ENCODE measurements at regions not wholly inside any gene's neighbourhood (a gene's known extent, or its start where the extent isn't known, plus 50 kb on each side); places are given as distances from the start of the nearest gene placed in this dataset.
"Not testable (repeated sequence)": the region's sequence is repeated elsewhere in the genome, so short reads cannot be mapped to it uniquely, and the experiment has no call there.

- DNase-seq (ENCODE audit: low read depth in 2 of 2): no peak
These were observed 138.6 kb downstream of the B3GNT2 start for GRCh38 chr2:62334440-62335058.

GRCh38 chr2:62334009-62334408, 138.1 kb downstream of the B3GNT2 start:
- no peak for DNase-seq (ENCODE audit: low read depth in 2 of 2)

- no peak for DNase-seq (ENCODE audit: low read depth in 2 of 2)
These were observed 135.0 kb downstream of the B3GNT2 start for GRCh38 chr2:62330959-62331358.

GRCh38 chr2:62329797-62330196, 133.9 kb downstream of the B3GNT2 start:
- no peak for DNase-seq (ENCODE audit: low read depth in 2 of 2)

GRCh38 chr2:62326735-62327134, 130.8 kb downstream of the B3GNT2 start:
- DNase-seq (ENCODE audit: low read depth in 2 of 2): no peak

- no peak for DNase-seq (ENCODE audit: low read depth in 2 of 2)
These were observed 129.5 kb downstream of the B3GNT2 start for GRCh38 chr2:62325398-62325797.

- DNase-seq (ENCODE audit: low read depth in 2 of 2): no peak
These were observed 125.7 kb downstream of the B3GNT2 start for GRCh38 chr2:62321380-62322289.

- no peak for DNase-seq (ENCODE audit: low read depth in 2 of 2)
These were observed 124.9 kb downstream of the B3GNT2 start for GRCh38 chr2:62320657-62321357.

GRCh38 chr2:62320137-62320536, 124.2 kb downstream of the B3GNT2 start:
- not testable (repeated sequence) for DNase-seq (ENCODE audit: low read depth in 2 of 2)

- no peak for DNase-seq (ENCODE audit: low read depth in 2 of 2)
These were observed 123.2 kb downstream of the B3GNT2 start for GRCh38 chr2:62319070-62319469.

- DNase-seq (ENCODE audit: low read depth in 2 of 2): no peak
These were observed 119.6 kb downstream of the B3GNT2 start for GRCh38 chr2:62315476-62315875.

GRCh38 chr2:62314291-62314690, 118.4 kb downstream of the B3GNT2 start:
- DNase-seq (ENCODE audit: low read depth in 2 of 2): no peak

GRCh38 chr2:62313449-62314227, 117.7 kb downstream of the B3GNT2 start:
- no peak for DNase-seq (ENCODE audit: low read depth in 2 of 2)

GRCh38 chr2:62309465-62310091, 113.7 kb downstream of the B3GNT2 start:
- DNase-seq (ENCODE audit: low read depth in 2 of 2): peak in 1 of 2 donors; percentile 40

GRCh38 chr2:62309081-62309464, 113.2 kb downstream of the B3GNT2 start:
- DNase-seq (ENCODE audit: low read depth in 2 of 2): no peak

GRCh38 chr2:62307469-62308389, 111.8 kb downstream of the B3GNT2 start:
- no peak for DNase-seq (ENCODE audit: low read depth in 2 of 2)

GRCh38 chr2:62306751-62307468, 111.0 kb downstream of the B3GNT2 start:
- peak; percentile 40 to 88 for DNase-seq (ENCODE audit: low read depth in 2 of 2)

GRCh38 chr2:62305421-62306176, 109.7 kb downstream of the B3GNT2 start:
- DNase-seq (ENCODE audit: low read depth in 2 of 2): peak; percentile 29 to 78

All from dermis microvascular lymphatic vessel endothelial cell (primary cell).